OCI-LY1 (cell line): ENCODE measurements at regions not wholly inside any gene's neighbourhood (a gene's known extent, or its start where the extent isn't known, plus 50 kb on each side); places are given as distances from the start of the nearest gene placed in this dataset.

ENCODE experiments used
- H2AFZ ChIP-seq: fragments of 200-600 bp; sonication (generic), shearing (Covaris generic); 2 replicates; pipeline ENCODE4 v1.6.0; 2014; ENCODE audit warnings: antibody characterized with exemption, mild to moderate bottlenecking, low read length
- H3F3A ChIP-seq: fragments of 200-600 bp; sonication (generic), shearing (Covaris generic); 2 replicates; pipeline ENCODE4 v1.6.0; 2014; ENCODE audit warnings: mild to moderate bottlenecking, antibody characterized with exemption, low read length, moderate library complexity; ENCODE audit not compliant: insufficient read depth
- H3K27ac ChIP-seq: fragments of 200-600 bp; sonication (generic); 2 replicates; pipeline ENCODE4 v1.5.1; 2014; ENCODE audit warnings: low read length, mixed run types, mild to moderate bottlenecking, low read depth; ENCODE audit not compliant: poor library complexity, severe bottlenecking
- H3K27me3 ChIP-seq: fragments of 200-600 bp; sonication (generic); 2 replicates; pipeline ENCODE4 v1.6.0; 2014; ENCODE audit warnings: antibody characterized with exemption, mild to moderate bottlenecking, low read length, moderate library complexity; ENCODE audit not compliant: insufficient read depth
- H3K36me3 ChIP-seq: fragments of 200-600 bp; sonication (generic); 2 replicates; pipeline ENCODE4 v1.6.1; 2014; ENCODE audit warnings: mild to moderate bottlenecking, antibody characterized with exemption, low read length, moderate library complexity, mixed read lengths; ENCODE audit not compliant: insufficient read depth
- H3K4me1 ChIP-seq: fragments of 200-600 bp; sonication (generic); 2 replicates; pipeline ENCODE4 v1.5.1; 2014; ENCODE audit warnings: mild to moderate bottlenecking, low read length, moderate library complexity; ENCODE audit not compliant: insufficient read depth, severe bottlenecking
- H3K4me2 ChIP-seq: fragments of 200-600 bp; sonication (generic), shearing (Covaris generic); 2 replicates; pipeline ENCODE4 v1.6.1; 2014; ENCODE audit warnings: low read length
- H3K4me3 ChIP-seq: fragments of 200-600 bp; sonication (generic); 2 replicates; pipeline ENCODE4 v1.5.1; 2014; ENCODE audit warnings: low read length, low read depth, mild to moderate bottlenecking, mixed read lengths; ENCODE audit not compliant: poor library complexity, severe bottlenecking
- H3K79me2 ChIP-seq: fragments of 200-600 bp; shearing (Covaris generic); 2 replicates; pipeline ENCODE4 v1.6.1; 2016; ENCODE audit warnings: mixed run types, low read length, mixed read lengths; ENCODE audit not compliant: insufficient read depth
- H3K9ac ChIP-seq: fragments of 200-600 bp; sonication (generic), shearing (Covaris generic); 2 replicates; pipeline ENCODE4 v1.6.1; 2014; ENCODE audit warnings: mild to moderate bottlenecking, low read length, mixed read lengths
- H3K9me2 ChIP-seq: fragments of 200-600 bp; sonication (generic), shearing (Covaris generic); 2 replicates; pipeline ENCODE4 v1.6.1; 2014; ENCODE audit warnings: low read depth, mild to moderate bottlenecking, low read length, mixed read lengths
- H3K9me3 ChIP-seq: fragments of 200-600 bp; shearing (Covaris generic); 2 replicates; pipeline ENCODE4 v1.6.1; 2014; ENCODE audit warnings: low read length, mixed read lengths
- H4K20me1 ChIP-seq: fragments of 200-600 bp; sonication (generic), shearing (Covaris generic); 2 replicates; pipeline ENCODE4 v1.6.0; 2016; ENCODE audit warnings: mild to moderate bottlenecking, low read length; ENCODE audit not compliant: insufficient read depth
- CTCF ChIP-seq: fragments of 200-600 bp; sonication (generic), shearing (Covaris generic); IDR thresholded peaks from 2 replicates; pipeline ENCODE4 v1.5.1; 2017; ENCODE audit warnings: mild to moderate bottlenecking, antibody characterized with exemption, low read length, moderate library complexity, mixed read lengths
- EZH2 ChIP-seq: fragments of 200-600 bp; sonication (generic), shearing (Covaris generic); IDR thresholded peaks from 2 replicates; pipeline ENCODE4 v1.8.0; 2017; ENCODE audit warnings: borderline replicate concordance, mixed run types, mild to moderate bottlenecking, antibody characterized with exemption, low read length, moderate library complexity, mixed read lengths

DNA sequence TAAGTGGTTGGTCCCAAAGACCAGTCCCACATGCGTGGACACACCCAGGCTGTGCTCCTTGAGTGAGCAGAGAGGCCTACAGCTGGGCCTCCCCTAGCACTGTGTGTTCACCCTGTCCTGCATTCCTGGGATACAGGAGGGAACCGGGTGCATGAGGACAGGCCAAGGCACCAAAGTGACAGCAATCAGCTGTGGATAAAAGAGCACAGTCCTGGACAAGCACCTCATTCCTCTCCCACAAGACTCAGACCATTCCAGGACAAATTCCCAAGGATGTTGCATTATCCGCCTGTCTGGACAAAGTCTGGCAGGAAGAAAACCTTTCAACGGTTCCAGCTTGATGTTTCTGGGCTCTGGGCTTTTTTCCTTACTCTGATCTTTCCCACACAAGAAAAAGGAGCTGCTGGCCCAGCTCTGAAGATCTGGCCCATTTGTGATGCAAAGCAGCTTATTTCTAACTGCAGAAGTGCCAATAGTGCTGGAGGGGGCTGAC, 273.2 kb downstream of the ENC1 start:
- Histone ChIP-seq H3F3A (no peaks in the 10 kb centered on the region), H3K4me3 (no peak overlapping the region), H2AFZ (no peak overlapping the region), H3K9ac (no peak overlapping the region), H4K20me1 (no peaks in the 10 kb centered on the region), H3K27ac (no peak overlapping the region), H3K79me2 (no peaks in the 10 kb centered on the region), H3K4me2 (no peak overlapping the region), H3K27me3 (no peaks in the 10 kb centered on the region), H3K4me1 (no peaks in the 10 kb centered on the region), H3K9me3 (no peaks in the 10 kb centered on the region), H3K9me2 (no peaks in the 10 kb centered on the region), H3K36me3 (no peaks in the 10 kb centered on the region)
- TF ChIP-seq EZH2 = no peak
- TF ChIP-seq CTCF = no peak

DNA sequence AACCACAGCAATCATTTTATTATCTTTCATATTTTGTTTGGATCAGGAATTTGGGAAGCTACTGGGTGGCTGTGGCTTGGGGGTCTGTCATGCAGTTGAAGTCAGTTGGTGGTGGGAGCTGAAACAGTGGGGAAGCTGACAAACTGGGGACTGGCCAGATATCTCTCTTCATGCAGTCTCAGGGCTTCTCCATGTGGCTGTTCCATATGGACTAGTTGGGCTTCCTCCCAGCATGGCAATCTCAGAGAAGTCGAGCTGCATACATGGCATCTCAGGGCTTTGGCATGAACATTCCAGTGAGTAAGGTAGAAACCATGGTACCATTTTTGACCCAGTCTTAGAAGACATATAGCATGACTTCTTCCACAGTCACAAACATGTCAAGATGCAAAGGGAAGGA, 274.8 kb downstream of the ENC1 start:
- Histone ChIP-seq H3K4me3 (no peak overlapping the region), H3K79me2 (no peaks in the 10 kb centered on the region), H3K9me3 (no peaks in the 10 kb centered on the region), H3K27ac (no peak overlapping the region), H3K4me1 (no peaks in the 10 kb centered on the region), H3K36me3 (no peaks in the 10 kb centered on the region), H2AFZ (no peak overlapping the region), H3K9ac (no peak overlapping the region), H3K9me2 (no peaks in the 10 kb centered on the region), H3K4me2 (no peak overlapping the region), H3K27me3 (no peaks in the 10 kb centered on the region), H4K20me1 (no peaks in the 10 kb centered on the region), H3F3A (no peaks in the 10 kb centered on the region)
- TF ChIP-seq CTCF = no peak
- no peak for TF ChIP-seq EZH2

GRCh38 chr5:74364507-74364906, 276.0 kb downstream of the ENC1 start:
- no peaks in the 10 kb centered on the region for H4K20me1 ChIP-seq
- H3K36me3 ChIP-seq = no peaks in the 10 kb centered on the region
- no peaks in the 10 kb centered on the region for H3K9me2 ChIP-seq
- TF ChIP-seq EZH2 (no peak), CTCF (no peak)
- no peak overlapping the region for H3K27ac ChIP-seq
- no peaks in the 10 kb centered on the region for H3K9me3 ChIP-seq
- no peaks in the 10 kb centered on the region for H3K79me2 ChIP-seq
- no peak overlapping the region for H2AFZ ChIP-seq
- H3F3A ChIP-seq = no peaks in the 10 kb centered on the region
- no peaks in the 10 kb centered on the region for H3K4me1 ChIP-seq
- no peak overlapping the region for H3K4me3 ChIP-seq
- H3K9ac ChIP-seq = no peak overlapping the region
- no peaks in the 10 kb centered on the region for H3K27me3 ChIP-seq
- H3K4me2 ChIP-seq = no peak overlapping the region
